ENCODE measurements at regions not wholly inside any gene's neighbourhood (a gene's known extent, or its start where the extent isn't known, plus 50 kb on each side); places are given as distances from the start of the nearest gene placed in this dataset.
"Not testable (repeated sequence)": the region's sequence is repeated elsewhere in the genome, so short reads cannot be mapped to it uniquely, and the experiment has no call there.

GRCh38 chr16:5302372-5303114, 204.9 kb upstream of the EEF2KMT start:
- Histone ChIP-seq H3K27me3 (ENCODE audit: control insufficient read depth in 3 of 3, insufficient read depth in 3 of 3, low read length in 2 of 3) (no peaks in the 10 kb centered on the region), H3K4me1 (ENCODE audit: control insufficient read depth in 5 of 5, insufficient read depth in 5 of 5, low read length in 5 of 5) (no peaks in the 10 kb centered on the region), H3K36me3 (ENCODE audit: control insufficient read depth in 4 of 4, insufficient read depth in 4 of 4, low read length in 4 of 4) (no peaks in the 10 kb centered on the region), H3K27ac (ENCODE audit: low read depth in 1 of 2, low read length in 1 of 2) (no peak overlapping the region), H3K4me3 (no peak overlapping the region), H3K9me3 (ENCODE audit: control insufficient read depth in 4 of 4, insufficient read depth in 3 of 4, low read length in 3 of 4) (peaks cover 0 to 8% (median 3%) of the 10 kb centered on the region in 4 donors), H3K9ac (ENCODE audit: insufficient read depth in 1 of 2, low read length in 2 of 2) (no peak overlapping the region)
- ATAC-seq (ENCODE audit: insufficient read depth, low FRiP score) (no peak), DNase-seq (no peak)
- WGBS, 2 donors: 71 to 94% methylated on average over 3 of the region's 3 CpGs
- TF ChIP-seq, protein P1, sequence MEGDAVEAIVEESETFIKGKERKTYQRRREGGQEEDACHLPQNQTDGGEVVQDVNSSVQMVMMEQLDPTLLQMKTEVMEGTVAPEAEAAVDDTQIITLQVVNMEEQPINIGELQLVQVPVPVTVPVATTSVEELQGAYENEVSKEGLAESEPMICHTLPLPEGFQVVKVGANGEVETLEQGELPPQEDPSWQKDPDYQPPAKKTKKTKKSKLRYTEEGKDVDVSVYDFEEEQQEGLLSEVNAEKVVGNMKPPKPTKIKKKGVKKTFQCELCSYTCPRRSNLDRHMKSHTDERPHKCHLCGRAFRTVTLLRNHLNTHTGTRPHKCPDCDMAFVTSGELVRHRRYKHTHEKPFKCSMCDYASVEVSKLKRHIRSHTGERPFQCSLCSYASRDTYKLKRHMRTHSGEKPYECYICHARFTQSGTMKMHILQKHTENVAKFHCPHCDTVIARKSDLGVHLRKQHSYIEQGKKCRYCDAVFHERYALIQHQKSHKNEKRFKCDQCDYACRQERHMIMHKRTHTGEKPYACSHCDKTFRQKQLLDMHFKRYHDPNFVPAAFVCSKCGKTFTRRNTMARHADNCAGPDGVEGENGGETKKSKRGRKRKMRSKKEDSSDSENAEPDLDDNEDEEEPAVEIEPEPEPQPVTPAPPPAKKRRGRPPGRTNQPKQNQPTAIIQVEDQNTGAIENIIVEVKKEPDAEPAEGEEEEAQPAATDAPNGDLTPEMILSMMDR (IDR thresholded peaks at IDR 0.05; ENCODE audit: control extremely low read depth, extremely low read depth): no peak

GRCh38 chr16:5298202-5298601, 200.6 kb upstream of the EEF2KMT start:
- Histone ChIP-seq H3K36me3 (ENCODE audit: control insufficient read depth in 4 of 4, insufficient read depth in 4 of 4, low read length in 4 of 4) (no peaks in the 10 kb centered on the region), H3K9me3 (ENCODE audit: control insufficient read depth in 4 of 4, insufficient read depth in 3 of 4, low read length in 3 of 4) (peaks cover 0 to 6% (median 2%) of the 10 kb centered on the region in 4 donors), H3K4me3 (no peak overlapping the region), H3K4me1 (ENCODE audit: control insufficient read depth in 5 of 5, insufficient read depth in 5 of 5, low read length in 5 of 5) (no peaks in the 10 kb centered on the region), H3K27me3 (ENCODE audit: control insufficient read depth in 3 of 3, insufficient read depth in 3 of 3, low read length in 2 of 3) (no peaks in the 10 kb centered on the region), H3K9ac (ENCODE audit: insufficient read depth in 1 of 2, low read length in 2 of 2) (no peak overlapping the region), H3K27ac (ENCODE audit: low read depth in 1 of 2, low read length in 1 of 2) (no peak overlapping the region)
- DNase-seq (no peak), ATAC-seq (ENCODE audit: insufficient read depth, low FRiP score) (no peak)
- 72 to 85% methylated on average over 2 of the region's 3 CpGs for WGBS, 2 donors
- TF ChIP-seq, protein P1 (IDR thresholded peaks at IDR 0.05; ENCODE audit: control extremely low read depth, extremely low read depth): no peak

DNA sequence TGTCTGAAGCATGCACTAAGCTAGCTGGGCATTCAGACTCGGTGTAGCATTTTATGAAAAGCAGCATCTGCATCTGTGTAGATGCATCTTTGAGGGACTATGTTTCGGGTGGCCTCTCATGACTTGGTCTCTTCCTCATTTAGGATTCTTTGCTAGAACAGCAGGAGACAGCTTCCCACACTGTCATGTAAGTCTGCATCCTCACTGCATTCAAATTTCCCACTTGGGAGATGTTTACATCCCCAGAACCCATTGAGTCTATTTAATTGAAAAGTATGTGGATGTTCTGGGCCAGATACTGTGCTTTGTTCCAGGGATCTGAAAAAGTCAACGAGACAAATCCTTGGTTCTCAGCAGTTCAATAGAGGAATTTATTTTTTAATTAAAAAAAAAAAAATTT, 198.6 kb upstream of the EEF2KMT start:
- 59 to 60% methylated on average over 3 of the region's 3 CpGs for WGBS, 2 donors
- Histone ChIP-seq H3K9ac (ENCODE audit: insufficient read depth in 1 of 2, low read length in 2 of 2) (no peak overlapping the region), H3K27me3 (ENCODE audit: control insufficient read depth in 3 of 3, insufficient read depth in 3 of 3, low read length in 2 of 3) (no peaks in the 10 kb centered on the region), H3K4me3 (no peak overlapping the region), H3K27ac (ENCODE audit: low read depth in 1 of 2, low read length in 1 of 2) (no peak overlapping the region), H3K4me1 (ENCODE audit: control insufficient read depth in 5 of 5, insufficient read depth in 5 of 5, low read length in 5 of 5) (no peaks in the 10 kb centered on the region), H3K9me3 (ENCODE audit: control insufficient read depth in 4 of 4, insufficient read depth in 3 of 4, low read length in 3 of 4) (peaks cover 0 to 3% (median 0%) of the 10 kb centered on the region in 4 donors), H3K36me3 (ENCODE audit: control insufficient read depth in 4 of 4, insufficient read depth in 4 of 4, low read length in 4 of 4) (no peaks in the 10 kb centered on the region)
- TF ChIP-seq, protein P1 (IDR thresholded peaks at IDR 0.05; ENCODE audit: control extremely low read depth, extremely low read depth): no peak
- DNase-seq: no peak
- ATAC-seq (ENCODE audit: insufficient read depth, low FRiP score): no peak

DNA sequence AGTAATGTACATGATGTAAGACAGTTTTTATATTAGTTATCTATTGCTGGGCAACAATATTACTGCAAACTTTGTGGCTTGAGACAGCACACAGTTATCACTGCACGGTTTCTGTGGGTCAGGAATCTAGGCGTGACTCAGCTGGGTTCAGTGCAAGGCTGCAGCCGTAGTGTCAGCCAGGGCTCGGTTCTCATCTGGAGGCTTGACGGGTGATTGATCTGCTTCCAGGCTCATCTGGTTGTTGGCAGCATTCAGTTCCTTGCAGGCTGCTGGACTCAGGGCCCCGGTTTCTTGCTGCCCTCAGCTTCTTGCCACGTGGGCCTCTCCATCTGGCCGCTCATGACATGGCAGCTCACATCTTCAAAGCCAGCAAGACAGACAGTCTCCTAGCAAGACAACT, 197.7 kb upstream of the EEF2KMT start:
- 60 to 63% methylated on average over 8 of the region's 8 CpGs for WGBS, 2 donors

GRCh38 chr16:5282152-5282551, 184.6 kb upstream of the EEF2KMT start:
- not testable (repeated sequence) for H3K4me1 ChIP-seq (ENCODE audit: control insufficient read depth in 5 of 5, insufficient read depth in 5 of 5, low read length in 5 of 5); H3K36me3 ChIP-seq (ENCODE audit: control insufficient read depth in 4 of 4, insufficient read depth in 4 of 4, low read length in 4 of 4); DNase-seq; H3K27ac ChIP-seq (ENCODE audit: low read depth in 1 of 2, low read length in 1 of 2); H3K4me3 ChIP-seq; H3K27me3 ChIP-seq (ENCODE audit: control insufficient read depth in 3 of 3, insufficient read depth in 3 of 3, low read length in 2 of 3); H3K9ac ChIP-seq (ENCODE audit: insufficient read depth in 1 of 2, low read length in 2 of 2); ATAC-seq (ENCODE audit: insufficient read depth, low FRiP score)
- peaks cover 0 to 10% (median 0%) of the 10 kb centered on the region in 4 donors for H3K9me3 ChIP-seq (ENCODE audit: control insufficient read depth in 4 of 4, insufficient read depth in 3 of 4, low read length in 3 of 4)
- 97% methylated on average over 2 of the region's 2 CpGs for WGBS, 2 donors

More for the DNA sequence above, 197.7 kb upstream of the EEF2KMT start:
- H3K27me3 ChIP-seq (ENCODE audit: control insufficient read depth in 3 of 3, insufficient read depth in 3 of 3, low read length in 2 of 3); H3K9ac ChIP-seq (ENCODE audit: insufficient read depth in 1 of 2, low read length in 2 of 2); H3K36me3 ChIP-seq (ENCODE audit: control insufficient read depth in 4 of 4, insufficient read depth in 4 of 4, low read length in 4 of 4); ATAC-seq (ENCODE audit: insufficient read depth, low FRiP score); H3K27ac ChIP-seq (ENCODE audit: low read depth in 1 of 2, low read length in 1 of 2); H3K4me3 ChIP-seq; DNase-seq; H3K9me3 ChIP-seq (ENCODE audit: control insufficient read depth in 4 of 4, insufficient read depth in 3 of 4, low read length in 3 of 4); H3K4me1 ChIP-seq (ENCODE audit: control insufficient read depth in 5 of 5, insufficient read depth in 5 of 5, low read length in 5 of 5): not testable (repeated sequence)

Data from lung (tissue), 11 donors.